ENCODE measurements at regions not wholly inside any gene's neighbourhood (a gene's known extent, or its start where the extent isn't known, plus 50 kb on each side); places are given as distances from the start of the nearest gene placed in this dataset.

DNA sequence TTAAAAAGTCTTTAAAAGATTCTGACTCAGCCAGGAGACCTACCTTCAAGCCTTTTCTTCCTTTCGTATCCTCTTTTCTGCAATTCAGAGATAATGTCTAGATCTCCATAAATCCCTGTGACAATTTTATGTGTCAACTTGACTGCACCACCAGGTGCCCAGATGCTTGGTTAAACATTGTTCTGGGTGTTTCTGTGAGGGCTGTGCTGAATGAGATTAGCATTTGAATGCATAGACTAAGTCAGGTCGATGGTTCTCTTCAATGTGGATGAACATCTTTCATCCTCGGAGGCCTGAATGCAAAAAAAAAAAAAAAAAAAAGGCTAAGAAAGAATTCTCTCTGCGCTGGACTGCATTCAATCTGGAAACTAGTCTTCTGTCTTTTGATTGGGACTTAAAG lies 1082.7 kb downstream of the NLGN4X start:
- H3K27me3 Mint-ChIP-seq (ENCODE audit: low read depth) = no peaks in the 10 kb centered on the region
- no peaks in the 10 kb centered on the region for H3K36me3 Mint-ChIP-seq (ENCODE audit: low read depth)
- H3K4me3 Mint-ChIP-seq = no peak overlapping the region
- H3K4me1 Mint-ChIP-seq (ENCODE audit: low read depth) = no peaks in the 10 kb centered on the region
- H3K9me3 Mint-ChIP-seq = peaks cover 17% of the 10 kb centered on the region
- no peak for DNase-seq (ENCODE audit: low spot score)
- H3K27ac Mint-ChIP-seq = no peak overlapping the region

DNA sequence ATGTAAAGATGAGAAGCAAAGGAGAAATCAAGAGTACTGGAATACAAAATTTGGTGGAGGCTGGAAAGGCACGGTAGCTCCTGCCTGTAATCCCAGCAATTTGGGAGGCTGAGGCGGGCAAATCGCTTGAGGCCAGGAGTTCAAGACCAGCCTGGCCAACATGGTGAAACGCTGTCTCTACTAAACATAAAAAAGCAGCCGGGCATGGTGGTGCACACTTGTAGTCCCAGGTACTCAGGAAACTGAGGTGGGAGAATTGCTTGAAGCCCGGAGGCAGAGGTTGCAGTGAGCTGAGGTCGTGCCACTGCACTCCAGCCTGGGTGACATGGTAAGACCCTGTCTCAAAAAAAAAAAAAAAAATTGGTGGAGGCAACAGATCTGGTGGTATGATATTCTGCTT lies 1086.0 kb downstream of the NLGN4X start:
- Mint-ChIP-seq H3K9me3 (peaks cover 17% of the 10 kb centered on the region), H3K27ac (no peak overlapping the region), H3K27me3 (ENCODE audit: low read depth) (no peaks in the 10 kb centered on the region), H3K36me3 (ENCODE audit: low read depth) (no peaks in the 10 kb centered on the region), H3K4me1 (ENCODE audit: low read depth) (no peaks in the 10 kb centered on the region), H3K4me3 (no peak overlapping the region)
- no peak for DNase-seq (ENCODE audit: low spot score)

DNA sequence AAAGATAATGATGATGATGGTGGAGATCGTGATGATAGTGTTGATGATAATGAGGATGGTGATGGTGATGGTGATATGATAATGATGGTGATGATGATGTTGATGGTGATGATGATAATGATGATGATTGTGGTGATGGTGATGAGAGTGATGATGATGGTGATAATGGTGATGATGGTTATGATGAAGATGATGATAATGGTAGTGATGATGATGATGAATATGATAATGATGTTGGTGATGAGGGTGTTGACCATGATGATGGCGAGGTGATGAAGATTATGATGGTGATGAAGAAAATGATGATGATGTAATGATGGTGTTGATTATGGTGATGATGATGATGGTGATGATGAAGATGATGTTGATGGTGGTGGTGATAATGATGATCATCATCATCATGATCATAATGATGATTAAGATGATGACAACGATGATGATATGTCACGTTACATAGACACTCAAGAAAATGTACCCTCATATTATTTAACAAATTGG lies 1106.4 kb downstream of the NLGN4X start:
- Mint-ChIP-seq H3K9me3 (no peaks in the 10 kb centered on the region), H3K4me1 (ENCODE audit: low read depth) (no peaks in the 10 kb centered on the region), H3K4me3 (no peak overlapping the region), H3K36me3 (ENCODE audit: low read depth) (no peaks in the 10 kb centered on the region), H3K27ac (no peak overlapping the region), H3K27me3 (ENCODE audit: low read depth) (no peaks in the 10 kb centered on the region)
- no peak for DNase-seq (ENCODE audit: low spot score)

DNA sequence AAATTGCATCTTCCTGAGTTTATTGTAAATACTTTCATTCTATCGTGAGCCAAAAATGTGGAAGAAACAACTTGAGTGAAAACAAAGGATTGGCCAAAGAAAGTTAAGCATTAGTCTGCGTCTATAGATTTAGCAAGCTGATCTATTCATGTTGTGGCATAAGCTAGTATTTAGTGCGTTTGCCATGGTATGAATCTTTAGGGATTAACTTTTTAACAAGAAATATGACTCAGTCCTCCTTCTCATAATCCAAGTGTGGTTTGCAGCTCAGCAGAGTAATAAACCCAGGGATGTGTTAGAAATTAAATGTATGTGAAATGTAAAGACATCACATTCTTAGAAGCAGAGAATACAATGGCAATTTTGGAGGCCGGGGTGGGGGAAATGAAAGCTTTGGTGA lies 1110.9 kb downstream of the NLGN4X start:
- Mint-ChIP-seq H3K4me3 (no peak overlapping the region), H3K4me1 (ENCODE audit: low read depth) (no peaks in the 10 kb centered on the region), H3K36me3 (ENCODE audit: low read depth) (no peaks in the 10 kb centered on the region), H3K27me3 (ENCODE audit: low read depth) (no peaks in the 10 kb centered on the region), H3K27ac (no peak overlapping the region), H3K9me3 (no peaks in the 10 kb centered on the region)
- DNase-seq (ENCODE audit: low spot score) = no peak

DNA sequence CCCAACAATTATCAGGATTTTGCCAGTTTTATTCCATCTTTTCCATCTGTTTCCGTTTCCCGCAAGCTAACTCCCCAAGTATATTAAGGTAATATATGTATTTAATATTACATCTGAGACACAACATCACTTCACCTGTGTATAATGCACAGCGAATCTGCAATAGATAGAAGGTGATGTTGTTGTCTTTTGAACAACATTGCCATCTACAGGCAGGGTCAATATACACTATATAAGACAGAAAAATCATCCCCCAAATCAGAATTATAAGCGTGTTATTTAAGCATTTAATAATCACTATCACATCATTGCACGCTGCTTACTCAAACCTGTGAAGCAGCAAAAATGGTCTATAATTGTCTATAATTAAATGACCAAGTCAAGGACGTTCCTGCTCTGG lies 1115.5 kb downstream of the NLGN4X start:
- Mint-ChIP-seq H3K36me3 (ENCODE audit: low read depth) (no peaks in the 10 kb centered on the region), H3K27me3 (ENCODE audit: low read depth) (no peaks in the 10 kb centered on the region), H3K4me3 (no peak overlapping the region), H3K9me3 (no peaks in the 10 kb centered on the region), H3K4me1 (ENCODE audit: low read depth) (no peaks in the 10 kb centered on the region), H3K27ac (no peak overlapping the region)
- no peak for DNase-seq (ENCODE audit: low spot score)

DNA sequence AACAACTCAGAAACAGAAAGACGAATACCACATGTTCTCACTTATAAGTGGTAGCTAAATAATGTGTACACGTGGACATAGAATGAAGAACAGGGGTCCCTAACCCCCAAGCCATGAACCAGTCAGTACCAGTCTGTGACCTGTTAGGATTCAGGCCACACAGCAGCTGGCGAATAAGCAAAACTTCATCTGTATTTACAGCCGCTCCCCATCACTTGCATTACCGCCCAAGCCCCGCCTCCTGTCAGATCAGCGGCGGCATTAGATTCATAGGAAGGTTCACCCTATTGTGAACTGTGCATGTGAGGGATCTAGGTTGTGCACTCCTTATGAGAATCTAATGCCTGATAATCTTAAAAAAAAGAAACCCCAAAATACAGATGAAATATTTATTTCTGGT lies 1128.7 kb downstream of the NLGN4X start:
- no peaks in the 10 kb centered on the region for H3K27me3 Mint-ChIP-seq (ENCODE audit: low read depth)
- H3K27ac Mint-ChIP-seq = no peak overlapping the region
- DNase-seq (ENCODE audit: low spot score) = no peak
- no peaks in the 10 kb centered on the region for H3K4me1 Mint-ChIP-seq (ENCODE audit: low read depth)
- H3K9me3 Mint-ChIP-seq = no peaks in the 10 kb centered on the region
- no peak overlapping the region for H3K4me3 Mint-ChIP-seq
- no peaks in the 10 kb centered on the region for H3K36me3 Mint-ChIP-seq (ENCODE audit: low read depth)

DNA sequence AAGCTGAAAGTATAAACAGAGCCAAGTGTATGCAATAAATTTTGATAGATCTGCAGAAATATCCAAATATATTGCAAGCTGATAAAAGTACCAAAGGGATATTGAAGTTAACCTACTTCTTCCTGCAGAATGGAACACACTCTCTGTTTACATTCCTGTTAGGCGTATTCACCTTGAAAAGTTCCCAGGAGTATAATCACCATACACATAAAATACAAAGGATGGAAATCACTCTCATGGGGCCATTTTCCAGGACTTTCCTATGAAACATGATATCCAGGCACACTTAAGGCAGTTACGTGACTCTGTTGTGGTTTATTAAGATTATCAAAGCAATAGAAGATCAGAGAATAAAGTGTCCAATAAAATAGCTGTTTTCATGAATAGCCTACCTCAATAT lies 1142.3 kb downstream of the NLGN4X start:
- H3K27me3 Mint-ChIP-seq (ENCODE audit: low read depth) = no peaks in the 10 kb centered on the region

DNA sequence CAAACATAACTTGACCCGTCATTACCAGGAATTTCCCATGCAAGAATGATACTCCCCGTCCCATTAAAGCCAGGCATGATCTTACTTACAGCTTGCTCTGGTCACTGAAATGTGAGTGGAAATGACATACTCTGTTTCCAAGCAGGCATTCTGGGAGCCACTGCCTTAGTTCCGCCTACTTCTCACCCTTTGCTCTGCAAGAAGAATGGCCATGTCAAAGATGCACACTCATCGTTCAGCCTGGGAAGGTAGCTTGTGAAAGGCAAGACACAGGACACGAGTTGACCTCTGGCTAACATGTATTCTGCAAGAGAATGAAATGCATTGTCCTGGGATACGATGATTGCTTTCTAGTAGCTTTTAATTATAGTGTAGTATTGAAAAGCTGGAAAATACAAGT lies 1144.4 kb downstream of the NLGN4X start:
- H3K9me3 Mint-ChIP-seq = peaks cover 6% of the 10 kb centered on the region
- no peaks in the 10 kb centered on the region for H3K27me3 Mint-ChIP-seq (ENCODE audit: low read depth)
- no peak for DNase-seq (ENCODE audit: low spot score)
- H3K27ac Mint-ChIP-seq = no peak overlapping the region
- no peaks in the 10 kb centered on the region for H3K4me1 Mint-ChIP-seq (ENCODE audit: low read depth)
- no peaks in the 10 kb centered on the region for H3K36me3 Mint-ChIP-seq (ENCODE audit: low read depth)
- no peak overlapping the region for H3K4me3 Mint-ChIP-seq

More for the DNA sequence above, 1142.3 kb downstream of the NLGN4X start:
- no peaks in the 10 kb centered on the region for H3K9me3 Mint-ChIP-seq
- no peak overlapping the region for H3K27ac Mint-ChIP-seq
- no peaks in the 10 kb centered on the region for H3K4me1 Mint-ChIP-seq (ENCODE audit: low read depth)
- H3K4me3 Mint-ChIP-seq = no peak overlapping the region
- DNase-seq (ENCODE audit: low spot score) = no peak
- no peaks in the 10 kb centered on the region for H3K36me3 Mint-ChIP-seq (ENCODE audit: low read depth)

DNA sequence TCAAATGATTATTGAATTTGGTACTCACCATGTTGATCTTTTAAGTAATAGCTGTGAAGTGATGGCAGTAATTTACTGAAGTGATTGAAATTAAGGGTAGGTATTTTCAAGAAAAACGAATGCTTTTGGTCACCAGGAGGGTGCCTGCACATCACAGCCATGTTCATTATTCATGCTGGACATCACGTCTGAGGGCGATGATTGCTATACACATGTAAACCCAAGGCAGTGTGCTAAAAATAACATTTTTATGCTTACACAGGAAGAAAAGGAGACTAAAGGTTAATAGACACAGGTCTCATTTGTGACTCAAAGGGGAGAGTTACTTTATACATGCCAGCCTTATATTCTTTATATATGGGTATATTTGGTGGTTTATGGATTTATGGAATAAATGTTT lies 1146.0 kb downstream of the NLGN4X start:
- Mint-ChIP-seq H3K4me1 (ENCODE audit: low read depth) (no peaks in the 10 kb centered on the region), H3K36me3 (ENCODE audit: low read depth) (no peaks in the 10 kb centered on the region), H3K27ac (no peak overlapping the region), H3K4me3 (no peak overlapping the region), H3K9me3 (peaks cover 6% of the 10 kb centered on the region), H3K27me3 (ENCODE audit: low read depth) (no peaks in the 10 kb centered on the region)
- DNase-seq (ENCODE audit: low spot score) = no peak

DNA sequence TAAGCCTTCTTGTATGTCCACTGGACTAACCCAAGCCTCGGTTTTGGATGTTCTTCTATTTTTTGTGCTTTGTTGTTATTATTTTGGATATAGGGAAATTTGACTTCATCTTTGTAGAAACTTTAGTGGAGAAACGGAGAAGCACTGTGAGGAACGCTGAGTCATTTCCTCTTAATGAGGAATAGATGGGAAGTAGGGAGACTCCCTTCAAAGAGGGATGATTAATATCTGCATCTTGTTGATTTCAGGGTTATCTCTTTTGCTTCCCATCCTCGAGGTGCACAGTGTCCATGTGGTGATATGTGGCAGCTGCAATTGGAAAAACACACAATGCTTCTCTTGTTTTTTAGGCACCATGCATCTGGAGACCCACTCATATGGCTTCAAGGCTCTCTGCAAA lies 1147.9 kb downstream of the NLGN4X start:
- H3K9me3 Mint-ChIP-seq = peaks cover 11% of the 10 kb centered on the region
- no peaks in the 10 kb centered on the region for H3K36me3 Mint-ChIP-seq (ENCODE audit: low read depth)
- H3K4me1 Mint-ChIP-seq (ENCODE audit: low read depth) = no peaks in the 10 kb centered on the region
- H3K27ac Mint-ChIP-seq = no peak overlapping the region
- H3K4me3 Mint-ChIP-seq = no peak overlapping the region
- H3K27me3 Mint-ChIP-seq (ENCODE audit: low read depth) = no peaks in the 10 kb centered on the region
- DNase-seq (ENCODE audit: low spot score) = no peak

DNA sequence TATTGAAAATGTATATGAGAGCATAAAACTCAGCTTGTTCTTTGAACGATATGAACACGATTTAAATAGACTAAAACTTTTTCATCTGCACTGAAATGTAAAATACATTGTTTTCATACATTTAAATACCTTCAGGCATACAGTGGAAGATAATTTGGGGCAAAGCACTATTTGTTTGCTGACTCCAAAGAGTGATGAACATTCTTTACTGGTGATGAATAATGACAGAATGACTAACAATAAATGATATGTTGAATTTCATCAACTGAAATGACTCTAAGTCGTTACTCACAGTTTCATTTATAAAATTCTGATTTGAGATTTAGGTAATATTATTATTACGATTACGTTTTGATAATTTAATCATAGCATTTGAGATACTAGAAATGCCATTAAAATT lies 1160.1 kb downstream of the NLGN4X start:
- no peaks in the 10 kb centered on the region for H3K27me3 Mint-ChIP-seq (ENCODE audit: low read depth)
- DNase-seq (ENCODE audit: low spot score) = no peak
- no peaks in the 10 kb centered on the region for H3K36me3 Mint-ChIP-seq (ENCODE audit: low read depth)
- no peak overlapping the region for H3K27ac Mint-ChIP-seq
- H3K9me3 Mint-ChIP-seq = no peaks in the 10 kb centered on the region
- H3K4me1 Mint-ChIP-seq (ENCODE audit: low read depth) = no peaks in the 10 kb centered on the region
- no peak overlapping the region for H3K4me3 Mint-ChIP-seq

DNA sequence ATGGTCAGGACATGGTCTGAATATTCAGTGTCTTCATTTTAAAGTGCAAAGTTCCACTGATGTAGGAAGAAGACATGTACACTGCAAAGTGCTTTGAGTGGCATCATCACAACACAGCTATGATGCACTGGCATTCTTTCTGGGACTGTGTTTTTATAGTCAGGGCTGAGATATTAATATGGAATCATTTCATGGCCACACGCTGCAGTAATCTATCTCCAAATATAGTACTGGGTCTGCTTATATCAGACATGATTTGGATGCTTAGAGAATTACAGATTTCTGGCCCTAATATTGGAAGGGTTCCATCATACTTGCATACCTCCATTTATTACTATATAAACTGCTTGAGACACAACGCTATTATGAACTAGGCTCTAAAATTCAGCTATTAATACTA lies 1170.9 kb downstream of the NLGN4X start:
- Mint-ChIP-seq H3K4me3 (no peak overlapping the region), H3K27me3 (ENCODE audit: low read depth) (no peaks in the 10 kb centered on the region), H3K9me3 (peaks cover 13% of the 10 kb centered on the region), H3K36me3 (ENCODE audit: low read depth) (no peaks in the 10 kb centered on the region), H3K4me1 (ENCODE audit: low read depth) (no peaks in the 10 kb centered on the region), H3K27ac (no peak overlapping the region)
- no peak for DNase-seq (ENCODE audit: low spot score)

DNA sequence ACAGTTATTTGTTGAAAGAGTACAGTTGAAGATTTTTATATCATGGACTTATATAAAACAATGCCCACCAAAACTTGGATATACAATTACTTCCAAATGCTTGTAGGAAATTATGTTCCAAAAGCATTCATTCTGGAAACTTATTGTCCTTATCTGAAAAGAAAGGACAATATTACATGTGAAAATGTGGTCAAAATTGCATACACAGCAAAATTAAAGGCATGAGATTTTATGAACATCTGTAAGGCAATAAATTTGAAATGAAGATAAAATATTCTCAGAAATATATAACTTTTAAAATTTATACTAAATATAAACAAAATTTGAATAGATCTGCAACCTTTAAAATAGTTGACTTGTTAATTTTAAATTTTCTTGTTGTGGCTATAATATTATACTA lies 1173.8 kb downstream of the NLGN4X start:
- no peak overlapping the region for H3K4me3 Mint-ChIP-seq
- H3K36me3 Mint-ChIP-seq (ENCODE audit: low read depth) = no peaks in the 10 kb centered on the region
- peaks cover 8% of the 10 kb centered on the region for H3K9me3 Mint-ChIP-seq
- DNase-seq (ENCODE audit: low spot score) = no peak
- H3K4me1 Mint-ChIP-seq (ENCODE audit: low read depth) = no peaks in the 10 kb centered on the region
- H3K27ac Mint-ChIP-seq = no peak overlapping the region
- H3K27me3 Mint-ChIP-seq (ENCODE audit: low read depth) = no peaks in the 10 kb centered on the region

DNA sequence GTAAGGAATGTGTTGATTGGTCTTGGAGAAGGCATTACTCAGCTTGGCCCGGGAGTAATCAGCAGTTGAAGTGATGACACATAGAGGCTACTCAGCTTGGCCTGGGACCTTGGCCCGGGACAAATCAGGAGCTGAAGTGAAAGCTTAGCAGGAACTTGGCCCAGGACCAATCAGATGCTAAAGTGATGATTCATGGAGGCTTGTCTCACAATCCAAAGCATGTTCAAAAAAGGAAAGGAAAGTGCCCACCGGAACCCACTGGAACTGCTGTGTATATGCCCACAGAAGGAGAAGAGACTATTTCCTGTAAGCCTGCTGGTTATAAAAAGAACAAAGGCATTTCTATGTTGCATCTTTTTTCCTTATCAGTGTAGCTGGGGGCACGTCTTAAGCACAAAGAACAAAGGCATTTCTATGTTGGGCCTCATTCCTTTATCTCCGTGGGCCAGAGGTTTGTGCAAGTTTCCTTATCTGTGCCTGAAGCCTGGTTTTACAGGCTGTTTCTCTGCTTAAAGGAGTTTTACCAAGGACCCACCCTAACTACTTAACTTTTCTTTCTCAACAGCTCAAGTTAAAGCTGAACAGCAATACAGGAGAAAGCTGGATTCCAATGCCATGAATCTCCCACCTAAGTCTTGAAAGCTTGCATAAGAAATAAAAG lies 1176.7 kb downstream of the NLGN4X start:
- Mint-ChIP-seq H3K36me3 (ENCODE audit: low read depth) (no peaks in the 10 kb centered on the region), H3K4me1 (ENCODE audit: low read depth) (no peaks in the 10 kb centered on the region), H3K9me3 (peaks cover 8% of the 10 kb centered on the region), H3K27ac (no peak overlapping the region), H3K4me3 (no peak overlapping the region), H3K27me3 (ENCODE audit: low read depth) (no peaks in the 10 kb centered on the region)
- DNase-seq (ENCODE audit: low spot score) = no peak

DNA sequence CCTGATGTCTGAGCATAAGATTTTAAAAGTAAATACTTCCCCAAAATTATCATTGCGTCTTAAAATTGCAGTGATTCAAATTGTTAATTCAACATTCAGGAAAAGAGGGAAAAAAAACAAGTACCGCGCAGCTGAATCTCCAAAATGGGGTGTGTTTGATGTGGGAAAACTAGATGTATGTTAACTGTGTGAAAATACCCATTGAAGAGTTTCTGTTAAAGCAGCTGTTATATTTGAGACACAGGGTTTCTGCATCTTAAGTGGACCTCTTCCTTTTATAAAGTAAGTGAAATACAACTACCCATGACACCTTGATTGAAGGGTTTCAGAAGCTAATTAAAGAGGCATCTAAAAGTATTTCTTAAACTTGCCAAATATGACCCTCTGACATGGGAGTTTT lies 1186.1 kb downstream of the NLGN4X start:
- Mint-ChIP-seq H3K4me3 (no peak overlapping the region), H3K27me3 (ENCODE audit: low read depth) (no peaks in the 10 kb centered on the region), H3K9me3 (peaks cover 9% of the 10 kb centered on the region)

More for the DNA sequence above, 1186.1 kb downstream of the NLGN4X start:
- Mint-ChIP-seq H3K27ac (no peak overlapping the region), H3K4me1 (ENCODE audit: low read depth) (no peaks in the 10 kb centered on the region), H3K36me3 (ENCODE audit: low read depth) (no peaks in the 10 kb centered on the region)
- no peak for DNase-seq (ENCODE audit: low spot score)
